H9 (cell line): ENCODE measurements at regions not wholly inside any gene's neighbourhood (a gene's known extent, or its start where the extent isn't known, plus 50 kb on each side); places are given as distances from the start of the nearest gene placed in this dataset.

Experiments
- DNase-seq: peaks from one replicate; pipeline ENCODE4 v3.0.0-alpha.2; 2017
- H2AFZ ChIP-seq: one replicate; pipeline ENCODE4 v1.6.1; 2013; ENCODE audit warnings: mild to moderate bottlenecking, low read length, control low read depth, moderate library complexity
- H2AK5ac ChIP-seq: 2 replicates; pipeline ENCODE4 v1.6.1; 2013; ENCODE audit warnings: low read length, control low read depth, mixed read lengths; ENCODE audit not compliant: insufficient read length
- H2BK120ac ChIP-seq: one replicate; pipeline ENCODE4 v1.6.1; 2013; ENCODE audit warnings: low read depth, mild to moderate bottlenecking, low read length, control low read depth, inconsistent platforms; ENCODE audit not compliant: poor library complexity, severe bottlenecking
- H2BK12ac ChIP-seq: 2 replicates; pipeline ENCODE4 v1.6.1; 2013; ENCODE audit warnings: low read length, control low read depth, mixed read lengths, low read depth; ENCODE audit not compliant: insufficient read length
- H2BK15ac ChIP-seq: 2 replicates; pipeline ENCODE4 v1.6.1; 2013; ENCODE audit warnings: low read depth, low read length, control low read depth
- H2BK20ac ChIP-seq: one replicate; pipeline ENCODE4 v1.6.1; 2013; ENCODE audit warnings: low read depth, mild to moderate bottlenecking, low read length, control low read depth, inconsistent platforms; ENCODE audit not compliant: poor library complexity, severe bottlenecking
- H2BK5ac ChIP-seq: 2 replicates; pipeline ENCODE4 v1.6.1; 2013; ENCODE audit warnings: low read length, control low read depth, mixed read lengths; ENCODE audit not compliant: insufficient read length
- H3K14ac ChIP-seq: 2 replicates; pipeline ENCODE4 v1.6.1; 2013; ENCODE audit warnings: low read length, control low read depth; ENCODE audit not compliant: insufficient read depth
- H3K18ac ChIP-seq: 2 replicates; pipeline ENCODE4 v1.6.1; 2013; ENCODE audit warnings: low read depth, mild to moderate bottlenecking, mixed read lengths, low read length, control low read depth; ENCODE audit not compliant: insufficient read length
- H3K23ac ChIP-seq: 2 replicates; pipeline ENCODE4 v1.6.1; 2013; ENCODE audit warnings: low read length, control low read depth, mixed read lengths, low read depth; ENCODE audit not compliant: insufficient read length
- H3K23me2 ChIP-seq: 2 replicates; pipeline ENCODE4 v1.6.1; 2013; ENCODE audit warnings: low read depth, mild to moderate bottlenecking, mixed read lengths, low read length, control low read depth; ENCODE audit not compliant: insufficient read length, poor library complexity, severe bottlenecking
- H3K27ac ChIP-seq: 2 replicates; pipeline ENCODE4 v1.5.1; 2013; ENCODE audit warnings: low read length, control low read depth, mixed read lengths, low read depth; ENCODE audit not compliant: insufficient read length
- H3K27me3 ChIP-seq: 2 replicates; pipeline ENCODE4 v1.6.1; 2013; ENCODE audit warnings: low read length, control low read depth, inconsistent platforms; ENCODE audit not compliant: insufficient read depth
- H3K4ac ChIP-seq: 2 replicates; pipeline ENCODE4 v1.6.1; 2013; ENCODE audit warnings: low read depth, mild to moderate bottlenecking, control low read depth, inconsistent platforms, low read length, moderate library complexity
- H3K4me1 ChIP-seq: 2 replicates; pipeline ENCODE4 v1.6.1; 2013; ENCODE audit warnings: low read length, control low read depth, inconsistent platforms; ENCODE audit not compliant: insufficient read depth
- H3K4me2 ChIP-seq: 2 replicates; pipeline ENCODE4 v1.6.1; 2013; ENCODE audit warnings: low read length, control low read depth, mixed read lengths; ENCODE audit not compliant: insufficient read length, insufficient read depth
- H3K56ac ChIP-seq: 2 replicates; pipeline ENCODE4 v1.6.1; 2013; ENCODE audit warnings: low read depth, mild to moderate bottlenecking, mixed read lengths, low read length, control low read depth; ENCODE audit not compliant: insufficient read length
- H3K79me1 ChIP-seq: 2 replicates; pipeline ENCODE4 v1.6.1; 2013; ENCODE audit warnings: low read depth, mild to moderate bottlenecking, moderate library complexity, low read length, control low read depth, inconsistent platforms; ENCODE audit not compliant: insufficient read depth, poor library complexity, severe bottlenecking
- H3K79me2 ChIP-seq: 2 replicates; pipeline ENCODE4 v1.6.1; 2013; ENCODE audit warnings: low read length, control low read depth, inconsistent platforms; ENCODE audit not compliant: insufficient read depth
- H3K9ac ChIP-seq: 2 replicates; pipeline ENCODE4 v1.6.1; 2013; ENCODE audit warnings: low read length, control low read depth, mixed read lengths; ENCODE audit not compliant: insufficient read length; ENCODE audit errors: extremely low read depth
- H3K9me3 ChIP-seq: one replicate; pipeline ENCODE4 v1.6.1; 2013; ENCODE audit warnings: low read depth, low read length, inconsistent platforms; ENCODE audit not compliant: control insufficient read depth
- H3T11ph ChIP-seq: one replicate; pipeline ENCODE4 v1.6.1; 2013; ENCODE audit warnings: mild to moderate bottlenecking, low read length, control low read depth, inconsistent platforms
- H4K20me1 ChIP-seq: one replicate; pipeline ENCODE4 v1.6.1; 2013; ENCODE audit not compliant: control insufficient read depth, insufficient read length, insufficient read depth
- H4K5ac ChIP-seq: 2 replicates; pipeline ENCODE4 v1.6.1; 2013; ENCODE audit warnings: low read depth, mild to moderate bottlenecking, mixed read lengths, low read length, control low read depth; ENCODE audit not compliant: insufficient read length
- H4K8ac ChIP-seq: replicated peaks from 2 replicates; pipeline ENCODE4 v1.6.1; 2013; ENCODE audit warnings: low read length, control low read depth, mixed read lengths, low read depth; ENCODE audit not compliant: insufficient read length
- H4K91ac ChIP-seq: 2 replicates; pipeline ENCODE4 v1.6.1; 2013; ENCODE audit warnings: low read depth, mild to moderate bottlenecking, moderate library complexity, mixed read lengths, low read length, control low read depth; ENCODE audit not compliant: insufficient read length
- H3K27ac Mint-ChIP-seq, 3 experiments: 2 replicates in 2 of 3; 3 replicates in 1 of 3; pipeline ENCODE4 v1.8.0; 2020 to 2021; ENCODE audit warnings: mixed read lengths in 3 of 3, mild to moderate bottlenecking in 1 of 3, moderate library complexity in 1 of 3
- H3K27me3 Mint-ChIP-seq: 2 replicates; pipeline ENCODE4 v1.8.0; 2021; ENCODE audit warnings: low read depth, mild to moderate bottlenecking, moderate library complexity, mixed read lengths
- H3K36me3 Mint-ChIP-seq, 3 experiments: 2 replicates in 2 of 3; 3 replicates in 1 of 3; pipeline ENCODE4 v1.8.0; 2020 to 2021; ENCODE audit warnings: low read depth in 3 of 3, mixed read lengths in 3 of 3; ENCODE audit not compliant: insufficient read depth in 1 of 3
- H3K4me1 Mint-ChIP-seq, 2 experiments: 2 replicates each; pipeline ENCODE4 v1.8.0; 2020; ENCODE audit warnings: mixed read lengths in 2 of 2
- H3K4me3 Mint-ChIP-seq, 2 experiments: 2 replicates in 1 of 2; 3 replicates in 1 of 2; pipeline ENCODE4 v1.8.0; 2020 to 2021; ENCODE audit warnings: mild to moderate bottlenecking in 2 of 2, mixed read lengths in 2 of 2, moderate library complexity in 1 of 2
- H3K9me3 Mint-ChIP-seq, 2 experiments: 2 replicates in 1 of 2; 3 replicates in 1 of 2; pipeline ENCODE4 v1.8.0; 2020; ENCODE audit warnings: mild to moderate bottlenecking in 2 of 2, mixed read lengths in 2 of 2, moderate library complexity in 1 of 2
- CTCF ChIP-seq: fragments of 200-600 bp; sonication (generic); conservative IDR thresholded peaks from 3 replicates; pipeline ENCODE4 v1.8.0; 2021; ENCODE audit warnings: antibody characterized with exemption, mild to moderate bottlenecking
- WGBS: extraction: QIAGEN DNeasy Blood & Tissue Kit; methylation state at CpG from one replicate; pipeline ENCODE4 v1.1.7; 2013; ENCODE audit warnings: missing lambda C conversion rate, low lambda C conversion rate, mixed read lengths; ENCODE audit not compliant: insufficient read length; ENCODE audit errors: extremely low coverage; 5-methylcytosine and 5-hydroxymethylcytosine counted together

GRCh38 chr17:72301887-72302286 is 181.1 kb downstream of the SOX9 start:
- Histone ChIP-seq H2AK5ac (no peak overlapping the region), H3K9me3 (no peaks in the 10 kb centered on the region), H2AFZ (no peak overlapping the region), H3K79me1 (no peaks in the 10 kb centered on the region), H3K4me2 (no peak overlapping the region), H3K4ac (no peak overlapping the region), H3K18ac (no peak overlapping the region), H3K9ac (no peak overlapping the region), H3K56ac (no peak overlapping the region), H2BK12ac (no peak overlapping the region), H2BK120ac (no peak overlapping the region), H3K4me1 (no peaks in the 10 kb centered on the region; the same call in 1 of the 2 replicates), H4K5ac (no peak overlapping the region), H4K91ac (no peak overlapping the region), H4K8ac (no peak overlapping the region), H3K23me2 (no peaks in the 10 kb centered on the region), H3K27ac (no peak overlapping the region), H2BK15ac (no peak overlapping the region), H3K79me2 (no peaks in the 10 kb centered on the region), H3K14ac (no peak overlapping the region; the same call in 1 of the 2 replicates), H3K27me3 (no peaks in the 10 kb centered on the region), H3K23ac (no peak overlapping the region), H4K20me1 (no peaks in the 10 kb centered on the region), H2BK5ac (no peak overlapping the region), H2BK20ac (no peak overlapping the region), H3T11ph (no peak overlapping the region)
- Mint-ChIP-seq H3K27me3 (peaks cover 11% of the 10 kb centered on the region), H3K4me1 (peaks cover 4 to 6% of the 10 kb centered on the region in 2 experiments; a peak in 1 of 4 replicates), H3K27ac (no peak overlapping the region), H3K4me3 (no peak overlapping the region), H3K9me3 (no peaks in the 10 kb centered on the region), H3K36me3 (no peaks in the 10 kb centered on the region)
- DNase-seq, result no peak
- no CpG with 5 or more reads among the region's 2 CpGs for whole genome bisulfite sequencing
- TF ChIP-seq CTCF, result no peak
